Omental fat pad (tissue), 3 donors: ENCODE measurements at regions not wholly inside any gene's neighbourhood (a gene's known extent, or its start where the extent isn't known, plus 50 kb on each side); places are given as distances from the start of the nearest gene placed in this dataset.
A peak's percentile ranks its signal among the peaks of the same experiment; 100 is the strongest.
"Not testable (repeated sequence)": the region's sequence is repeated elsewhere in the genome, so short reads cannot be mapped to it uniquely, and the experiment has no call there.

ENCODE experiments used
- ATAC-seq: fragments of 150-250 bp; one replicate; pipeline ENCODE4 v1.9.1; 2016; ENCODE audit warnings: mild to moderate bottlenecking, moderate library complexity; ENCODE audit not compliant: low FRiP score
- DNase-seq: peaks from one replicate; pipeline ENCODE4 v3.0.0-alpha.2; 2019; ENCODE audit warnings: low spot score
- CTCF ChIP-seq, 3 donors: fragments of 450-650 bp; IDR thresholded peaks; one replicate each; pipeline ENCODE4 v1.5.1; 2016 to 2017; ENCODE audit warnings: antibody characterized with exemption in 3 of 3, mild to moderate bottlenecking in 3 of 3, moderate library complexity in 2 of 3

GRCh38 chr22:19607192-19608002 lies 83.2 kb upstream of the CLDN5 start:
- no peak for DNase-seq
- ATAC-seq, result peak; percentile 30
- no peak for TF ChIP-seq CTCF (IDR thresholded peaks at IDR 0.05)

- no peak for TF ChIP-seq CTCF (IDR thresholded peaks at IDR 0.05)
- DNase-seq, result no peak
- ATAC-seq, result no peak
Measured at GRCh38 chr22:19608003-19608690, 83.9 kb upstream of the CLDN5 start.

GRCh38 chr22:19609753-19610152 lies 85.5 kb upstream of the CLDN5 start:
- DNase-seq, ATAC-seq: not testable (repeated sequence)

- TF ChIP-seq CTCF (IDR thresholded peaks at IDR 0.05), result no peak
- DNase-seq (no peak), ATAC-seq (no peak)
Measured at GRCh38 chr22:19610518-19611253, 86.5 kb upstream of the CLDN5 start.

GRCh38 chr22:19611590-19611989 lies 87.4 kb upstream of the CLDN5 start:
- no peak for DNase-seq

GRCh38 chr22:19612866-19613572 lies 88.8 kb upstream of the CLDN5 start:
- DNase-seq, result no peak
- ATAC-seq, result no peak
- no peak for TF ChIP-seq CTCF (IDR thresholded peaks at IDR 0.05)

More at GRCh38 chr22:19611590-19611989, 87.4 kb upstream of the CLDN5 start:
- TF ChIP-seq CTCF (IDR thresholded peaks at IDR 0.05), result no peak
- no peak for ATAC-seq

GRCh38 chr22:19614536-19614863 lies 90.3 kb upstream of the CLDN5 start:
- DNase-seq (no peak), ATAC-seq (no peak)
- TF ChIP-seq CTCF (IDR thresholded peaks at IDR 0.05), result no peak
